ENCODE measurements at regions not wholly inside any gene's neighbourhood (a gene's known extent, or its start where the extent isn't known, plus 50 kb on each side); places are given as distances from the start of the nearest gene placed in this dataset.

DNA sequence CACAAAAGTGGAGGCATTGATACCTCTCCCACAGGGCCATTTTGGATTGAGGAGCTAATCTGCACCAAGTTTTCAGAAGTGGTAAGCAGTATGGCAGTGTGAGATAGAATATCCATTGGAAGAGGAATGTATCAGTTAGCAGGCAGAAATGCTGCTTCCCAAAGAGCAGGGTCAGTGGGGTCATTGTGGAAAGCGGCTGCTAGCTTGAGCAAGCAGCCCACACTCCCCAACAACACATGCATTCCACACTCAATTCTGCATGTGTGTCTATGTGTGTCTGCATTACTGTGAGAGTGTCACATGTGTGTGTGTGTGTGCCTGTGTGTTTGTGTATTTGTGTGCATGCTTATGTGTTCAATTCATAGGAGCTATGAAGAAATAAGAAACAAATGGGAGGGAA, 190.9 kb upstream of the FOXA2 start:
- no peak for TF ChIP-seq TAF1 (IDR thresholded peaks at IDR 0.05; ENCODE audit: borderline replicate concordance, low read depth, low read length)
- TF ChIP-seq POLR2AphosphoS5 (IDR thresholded peaks at IDR 0.05; ENCODE audit: low read depth, low read length) = no peak
- no peak for TF ChIP-seq POLR2A (IDR thresholded peaks at IDR 0.05; ENCODE audit: low read depth, low read length)

Data from GM12892 (cell line).